HG02798 (cell line): ENCODE measurements at regions not wholly inside any gene's neighbourhood (a gene's known extent, or its start where the extent isn't known, plus 50 kb on each side); places are given as distances from the start of the nearest gene placed in this dataset.

Source experiments
- ATAC-seq: cut with Tn5 transposase; IDR thresholded peaks from one replicate; pipeline ENCODE4 v1.9.1; 2021; ENCODE audit warnings: mild to moderate bottlenecking; ENCODE audit not compliant: unreplicated experiment, poor library complexity

DNA sequence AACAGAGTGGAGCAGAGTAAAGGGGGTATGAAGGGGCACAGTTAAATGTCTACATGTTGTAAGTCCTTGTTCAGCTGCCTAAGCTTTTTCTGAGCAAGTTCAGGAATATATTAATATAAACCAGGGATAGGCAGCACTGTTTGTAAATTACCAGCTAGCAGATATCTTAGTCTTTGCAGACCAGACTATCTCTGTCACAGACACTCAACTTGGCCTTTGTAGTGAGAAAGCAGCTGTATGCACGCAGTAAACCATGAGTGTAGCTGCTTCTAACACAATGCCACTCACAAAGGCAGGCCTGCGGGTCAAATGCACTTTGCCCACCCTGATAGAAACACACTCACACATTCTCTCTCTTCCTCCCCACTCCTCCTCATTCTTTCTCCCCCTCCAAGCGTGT lies 1016.9 kb downstream of the UQCRFS1 start:
- no peak for ATAC-seq

- no peak for ATAC-seq
Observed at GRCh38 chr19:28185646-28186045, 1027.3 kb downstream of the UQCRFS1 start.

- no peak for ATAC-seq
Observed at GRCh38 chr19:28184997-28185396, 1028.0 kb downstream of the UQCRFS1 start.

DNA sequence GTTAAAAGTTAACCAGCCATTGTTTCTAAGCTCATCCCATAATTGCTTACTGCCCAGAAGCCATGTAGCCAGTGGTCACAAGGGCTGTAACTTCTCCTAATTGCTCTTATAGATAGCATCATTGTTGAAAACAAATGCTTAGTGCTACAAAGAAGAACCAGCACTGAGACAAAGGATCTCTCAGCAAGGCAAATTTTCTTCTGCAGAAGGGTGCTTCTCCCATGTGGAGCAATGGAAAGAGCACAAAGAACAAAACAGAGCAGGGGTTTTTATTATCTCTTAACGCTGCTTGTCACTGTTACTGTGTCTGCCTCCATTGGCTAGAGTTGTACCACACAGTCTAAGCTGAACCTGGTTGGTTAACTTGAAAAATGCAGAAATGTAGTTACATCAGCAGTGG lies 1036.8 kb downstream of the UQCRFS1 start:
- ATAC-seq: no peak

GRCh38 chr19:28171983-28172382 lies 1041.0 kb downstream of the UQCRFS1 start:
- ATAC-seq: no peak

- no peak for ATAC-seq
Observed at GRCh38 chr19:28170066-28170465, 1042.9 kb downstream of the UQCRFS1 start.

GRCh38 chr19:28169168-28169887 lies 1043.6 kb downstream of the UQCRFS1 start:
- ATAC-seq: no peak

DNA sequence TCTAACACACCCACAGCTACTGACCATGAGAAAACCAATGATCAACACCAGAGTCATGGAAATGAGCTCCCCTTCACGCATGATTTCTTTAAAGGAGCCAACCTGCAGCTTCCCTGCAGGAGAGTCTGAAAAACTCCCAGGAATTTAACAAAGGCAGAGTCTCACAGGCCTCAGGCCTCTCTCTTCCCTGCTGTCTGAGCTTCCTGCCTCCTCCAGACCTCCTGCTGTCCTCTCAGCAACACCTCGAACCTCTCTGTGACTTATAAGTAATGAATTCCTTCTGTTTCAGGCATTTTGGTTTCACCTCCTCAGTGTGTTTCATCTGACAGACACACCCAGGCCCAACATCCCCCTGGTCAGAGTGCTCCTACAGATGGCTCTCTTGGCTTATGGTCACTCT lies 1044.4 kb downstream of the UQCRFS1 start:
- ATAC-seq: no peak

- no peak for ATAC-seq
Observed at GRCh38 chr19:28166025-28166424, 1046.9 kb downstream of the UQCRFS1 start.

DNA sequence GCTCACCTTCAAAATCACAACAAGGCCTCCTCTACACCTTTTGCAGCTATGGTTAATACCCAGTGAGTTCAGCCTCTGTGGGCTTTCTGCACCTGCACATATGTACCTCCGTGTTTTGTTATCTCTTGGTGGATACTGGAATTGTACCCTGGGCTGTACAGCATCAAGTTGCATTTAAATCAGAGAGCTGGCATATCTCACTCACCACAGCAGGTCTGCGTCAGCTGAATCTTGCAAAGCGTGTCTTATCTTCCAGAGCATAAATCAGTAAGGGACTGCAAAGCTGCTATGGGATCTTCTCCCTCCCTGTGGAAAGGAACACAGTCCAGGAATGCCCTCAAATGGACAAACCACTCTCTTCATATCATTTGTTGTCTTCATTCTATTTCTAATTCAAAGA lies 1048.7 kb downstream of the UQCRFS1 start:
- no peak for ATAC-seq

DNA sequence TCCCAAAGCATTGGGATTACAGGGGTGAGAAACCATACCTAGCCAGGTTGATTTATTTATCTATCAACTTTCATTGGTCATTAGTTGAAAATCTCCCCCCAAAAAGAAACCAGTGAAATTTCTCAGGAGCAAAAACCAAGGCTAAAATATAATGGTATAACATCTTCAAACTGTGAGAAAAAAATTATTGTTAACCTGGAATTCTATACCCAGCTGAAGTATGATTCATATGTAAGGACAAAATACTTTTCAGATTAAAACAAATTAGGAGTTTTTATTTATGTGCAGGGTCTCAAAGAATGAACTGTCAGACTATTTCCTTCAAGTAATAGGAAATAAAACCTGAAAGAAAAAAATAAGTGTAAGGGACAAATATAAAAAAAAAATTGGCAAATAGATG lies 1053.9 kb downstream of the UQCRFS1 start:
- no peak for ATAC-seq

- no peak for ATAC-seq
Observed at GRCh38 chr19:28155265-28155664, 1057.7 kb downstream of the UQCRFS1 start.

DNA sequence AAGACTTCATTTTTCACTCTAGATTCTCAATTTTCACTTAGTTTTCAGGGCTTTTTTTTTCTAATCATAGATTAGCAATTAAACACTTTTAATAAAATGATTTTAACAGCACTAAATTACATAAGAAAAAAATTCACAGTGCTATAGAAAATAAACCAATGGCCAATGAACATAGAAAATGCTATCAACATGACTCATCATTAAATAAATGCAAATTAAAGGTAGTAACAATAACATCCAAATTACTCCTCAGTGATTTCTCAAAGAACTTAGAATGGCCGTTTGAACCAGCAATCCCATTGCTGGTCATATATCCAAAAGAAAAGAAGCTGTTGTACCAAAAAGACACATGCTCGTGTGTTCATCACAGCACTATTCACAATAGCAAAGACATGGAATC lies 1058.9 kb downstream of the UQCRFS1 start:
- no peak for ATAC-seq

DNA sequence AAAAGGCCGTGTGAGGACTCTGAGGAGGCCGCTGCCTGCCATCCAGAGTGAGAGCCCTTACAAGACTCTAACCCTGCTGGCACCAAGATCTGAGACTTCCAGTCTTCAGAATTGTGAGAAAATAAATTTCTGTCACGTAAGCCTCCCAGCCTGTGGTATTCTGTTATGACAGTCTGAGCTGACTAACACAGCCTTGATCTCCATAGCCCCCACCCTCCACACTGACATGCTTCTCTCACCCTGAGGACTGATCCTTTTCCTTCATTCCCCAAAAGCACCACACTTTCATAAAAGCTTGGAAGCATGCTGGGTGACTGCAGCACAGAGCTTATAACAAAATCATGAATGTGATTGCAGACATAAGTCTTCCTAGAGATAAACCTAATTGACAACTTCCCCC lies 1059.8 kb downstream of the UQCRFS1 start:
- no peak for ATAC-seq

DNA sequence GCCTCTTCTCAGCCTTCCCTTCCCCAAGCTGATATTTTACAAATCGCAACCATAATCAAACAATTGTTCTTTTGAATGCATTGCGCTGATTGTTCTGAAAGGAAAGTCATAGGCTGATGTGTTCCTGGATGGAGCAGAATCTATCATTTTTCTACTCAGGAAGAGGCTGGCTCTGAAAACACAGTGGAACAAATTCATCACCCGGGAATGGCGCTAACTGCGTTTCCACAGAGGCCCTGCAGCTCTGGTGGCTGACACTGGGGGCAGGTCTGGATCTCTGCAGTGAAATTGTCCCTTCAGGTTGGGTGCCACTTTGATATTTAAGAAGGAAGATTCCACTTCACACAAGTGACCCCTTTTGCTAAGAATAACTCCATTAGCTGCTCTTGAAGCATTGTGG lies 1060.8 kb downstream of the UQCRFS1 start:
- ATAC-seq: no peak

DNA sequence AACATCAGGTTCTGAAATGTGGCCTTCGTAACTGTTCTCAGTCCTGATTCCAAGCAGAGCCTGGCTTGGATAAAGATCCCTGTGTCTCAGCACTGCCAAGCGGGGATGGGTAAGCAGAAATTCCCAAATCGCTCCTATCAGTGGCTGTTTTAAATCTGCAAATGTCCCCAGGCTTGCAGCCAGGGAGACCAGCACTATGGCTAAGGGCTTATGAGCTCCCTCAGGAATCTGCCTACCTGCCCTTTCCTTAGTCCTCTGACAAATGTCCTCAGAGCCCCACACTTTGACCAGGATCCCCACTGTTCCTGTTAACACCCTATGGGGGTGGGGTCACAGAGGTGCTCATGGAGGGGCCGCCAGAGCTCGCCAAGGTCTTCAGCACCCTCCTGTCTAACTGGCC lies 1062.8 kb downstream of the UQCRFS1 start:
- ATAC-seq: no peak

DNA sequence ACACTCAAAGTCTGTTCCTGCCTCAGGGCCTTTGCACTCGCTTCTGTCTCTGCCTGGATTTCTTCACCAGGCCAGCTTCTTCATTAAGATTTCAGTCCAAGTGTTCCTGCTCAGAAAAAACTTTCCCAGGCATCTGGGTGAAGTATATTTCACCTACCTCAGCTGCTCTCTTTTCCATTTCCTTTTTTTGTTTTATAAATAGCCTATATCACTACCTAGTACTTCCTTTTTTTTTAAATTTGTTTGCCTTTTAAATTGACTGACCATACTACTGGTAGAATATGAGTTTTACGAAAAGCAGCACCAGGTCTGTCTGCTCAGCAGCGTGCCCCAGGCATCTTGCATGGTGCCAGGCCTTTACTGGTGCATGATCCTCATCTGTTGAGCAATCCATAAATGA lies 1064.4 kb downstream of the UQCRFS1 start:
- ATAC-seq: no peak

GRCh38 chr19:28142258-28142657 lies 1070.7 kb downstream of the UQCRFS1 start:
- ATAC-seq: no peak

DNA sequence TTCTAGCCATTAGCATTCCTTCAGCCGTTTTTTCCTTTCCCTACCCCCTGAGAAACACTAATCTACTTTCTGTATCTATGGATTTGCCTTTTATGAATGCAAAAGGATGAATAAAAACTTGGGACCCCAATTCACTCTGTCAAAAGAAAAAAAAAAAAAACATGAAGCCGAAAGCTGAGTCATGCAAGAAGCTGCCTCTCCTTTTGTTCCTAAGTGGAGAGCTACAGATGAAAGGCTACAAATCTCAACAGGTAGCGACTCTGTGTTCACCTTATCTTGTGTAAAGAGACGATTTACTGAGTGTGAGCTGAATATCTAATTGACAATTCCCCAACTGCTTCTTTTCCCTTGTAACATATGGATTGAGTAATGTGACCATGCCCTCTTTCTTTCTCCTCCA lies 1072.8 kb downstream of the UQCRFS1 start:
- ATAC-seq: no peak

GRCh38 chr19:28137772-28138171 lies 1075.2 kb downstream of the UQCRFS1 start:
- no peak for ATAC-seq

GRCh38 chr19:28136796-28137195 lies 1076.2 kb downstream of the UQCRFS1 start:
- ATAC-seq: no peak

DNA sequence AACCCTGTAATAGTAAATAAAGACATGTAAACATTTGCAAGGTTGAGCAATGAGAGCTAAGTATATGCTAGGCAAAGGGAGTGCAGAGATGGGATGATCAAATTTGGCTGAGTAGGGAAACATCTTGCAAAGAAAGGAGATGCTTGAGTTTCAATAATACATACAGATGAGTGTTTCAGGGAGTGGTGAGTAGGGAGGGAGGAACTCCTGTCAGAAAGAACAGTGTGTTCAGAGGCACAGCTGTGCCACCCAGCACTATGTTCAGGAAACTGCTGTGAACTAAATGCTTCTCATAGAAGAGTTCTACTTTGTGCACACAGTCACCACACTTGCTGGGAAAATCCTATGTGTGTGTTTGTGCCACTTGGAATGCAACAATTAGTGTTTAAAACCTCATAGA lies 1077.1 kb downstream of the UQCRFS1 start:
- no peak for ATAC-seq

- ATAC-seq: no peak
Observed at GRCh38 chr19:28134311-28134710, 1078.6 kb downstream of the UQCRFS1 start.
